GM03348 (cell line): ENCODE measurements at regions not wholly inside any gene's neighbourhood (a gene's known extent, or its start where the extent isn't known, plus 50 kb on each side); places are given as distances from the start of the nearest gene placed in this dataset.
A peak's percentile ranks its signal among the peaks of the same experiment; 100 is the strongest.
"Not testable (repeated sequence)": the region's sequence is repeated elsewhere in the genome, so short reads cannot be mapped to it uniquely, and the experiment has no call there.

ENCODE experiments used
- DNase-seq: peaks from one replicate; pipeline ENCODE4 v3.0.0; 2012; ENCODE audit warnings: low spot score

GRCh38 chr6:50962213-50962759 lies 143.6 kb downstream of the TFAP2B start:
- DNase-seq: no peak

- DNase-seq: no peak
Measured at GRCh38 chr6:50963952-50964351, 145.3 kb downstream of the TFAP2B start.

GRCh38 chr6:50965495-50965894 lies 146.8 kb downstream of the TFAP2B start:
- no peak for DNase-seq

- DNase-seq: no peak
Measured at GRCh38 chr6:50966532-50966931, 147.9 kb downstream of the TFAP2B start.

GRCh38 chr6:50966986-50967385 lies 148.3 kb downstream of the TFAP2B start:
- DNase-seq: no peak

- not testable (repeated sequence) for DNase-seq
Measured at GRCh38 chr6:50968246-50968645, 149.6 kb downstream of the TFAP2B start.

- DNase-seq: no peak
Measured at GRCh38 chr6:50970908-50971307, 152.2 kb downstream of the TFAP2B start.

- DNase-seq: no peak
Measured at GRCh38 chr6:50973464-50973863, 154.8 kb downstream of the TFAP2B start.

GRCh38 chr6:50974319-50974718 lies 155.6 kb downstream of the TFAP2B start:
- DNase-seq: no peak

- no peak for DNase-seq
Measured at GRCh38 chr6:50975216-50975615, 156.5 kb downstream of the TFAP2B start.

GRCh38 chr6:50976907-50977306 lies 158.2 kb downstream of the TFAP2B start:
- DNase-seq: no peak

- DNase-seq: no peak
Measured at GRCh38 chr6:50977796-50978195, 159.1 kb downstream of the TFAP2B start.

- DNase-seq: peak; percentile 5
Measured at GRCh38 chr6:50978380-50979170, 159.9 kb downstream of the TFAP2B start.

GRCh38 chr6:50979171-50979525 lies 160.5 kb downstream of the TFAP2B start:
- peak; percentile 6 for DNase-seq

- DNase-seq: no peak
Measured at GRCh38 chr6:50984135-50984534, 165.5 kb downstream of the TFAP2B start.

- DNase-seq: no peak
Measured at GRCh38 chr6:50986319-50986718, 167.6 kb downstream of the TFAP2B start.

GRCh38 chr6:50989123-50989522 lies 170.5 kb downstream of the TFAP2B start:
- no peak for DNase-seq

GRCh38 chr6:50990750-50991446 lies 172.2 kb downstream of the TFAP2B start:
- no peak for DNase-seq

GRCh38 chr6:50992232-50992631 lies 173.6 kb downstream of the TFAP2B start:
- DNase-seq: no peak

GRCh38 chr6:50992704-50993625 lies 174.3 kb downstream of the TFAP2B start:
- DNase-seq: no peak

- DNase-seq: no peak
Measured at GRCh38 chr6:50993941-50994720, 175.5 kb downstream of the TFAP2B start.
